ENCODE measurements at regions not wholly inside any gene's neighbourhood (a gene's known extent, or its start where the extent isn't known, plus 50 kb on each side); places are given as distances from the start of the nearest gene placed in this dataset.
"Not testable (repeated sequence)": the region's sequence is repeated elsewhere in the genome, so short reads cannot be mapped to it uniquely, and the experiment has no call there.

DNA sequence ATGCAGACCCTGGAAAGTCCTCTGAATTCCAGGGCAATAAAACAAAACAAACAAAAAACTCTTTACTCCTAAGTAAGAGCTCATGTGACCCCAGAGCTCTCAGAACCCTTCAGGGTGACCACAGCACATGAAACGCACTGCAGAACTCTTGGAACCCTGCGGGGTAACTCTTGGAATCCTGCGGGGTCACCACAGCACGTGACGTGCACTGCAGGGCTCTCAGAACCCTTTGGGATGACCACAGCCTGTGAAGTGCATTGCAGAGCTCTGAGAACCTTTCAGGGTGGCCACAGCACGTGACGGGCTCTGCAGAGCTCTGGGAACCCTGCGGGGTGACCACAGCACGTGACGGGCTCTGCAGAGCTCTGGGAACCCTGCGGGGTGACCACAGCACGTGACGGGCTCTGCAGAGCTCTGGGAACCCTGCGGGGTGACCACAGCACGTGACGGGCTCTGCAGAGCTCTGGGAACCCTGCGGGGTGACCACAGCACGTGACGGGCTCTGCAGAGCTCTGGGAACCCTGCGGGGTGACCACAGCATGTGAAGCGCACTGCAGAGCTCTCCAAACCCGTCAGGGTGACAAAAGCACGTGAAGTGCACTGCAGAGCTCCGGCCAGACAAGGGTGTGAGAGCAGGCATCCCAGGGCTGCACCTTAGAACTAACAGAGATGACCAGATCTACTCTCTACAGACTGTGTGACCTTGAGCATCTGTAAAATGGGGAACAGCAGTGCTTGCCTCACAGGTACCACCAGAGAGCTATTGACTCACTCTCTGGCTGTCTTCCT lies 110.1 kb downstream of the ADRA2C start:
- TF ChIP-seq POLR2A, POLR2AphosphoS5 (IDR thresholded peaks at IDR 0.05): not testable (repeated sequence)

Measured in prostate gland (tissue), 1 donor.